ENCODE measurements at regions not wholly inside any gene's neighbourhood (a gene's known extent, or its start where the extent isn't known, plus 50 kb on each side); places are given as distances from the start of the nearest gene placed in this dataset.
A peak's percentile ranks its signal among the peaks of the same experiment; 100 is the strongest.
"Not testable (repeated sequence)": the region's sequence is repeated elsewhere in the genome, so short reads cannot be mapped to it uniquely, and the experiment has no call there.

- Histone ChIP-seq H3K79me2 (replicated peaks; ENCODE audit: insufficient read depth) (no peaks in the 10 kb centered on the region), H3K4me1 (ENCODE audit: insufficient read depth) (peaks cover 11% of the 10 kb centered on the region; the same call in 1 of the 2 replicates), H3K4me3 (no peak overlapping the region), H3K4me2 (no peak overlapping the region), H3K27ac (ENCODE audit: low read depth) (no peak overlapping the region), H3K9me2 (ENCODE audit: insufficient read depth) (peaks cover 5% of the 10 kb centered on the region; the same call in 1 of the 2 replicates), H2AFZ (peak overlapping the region; percentile 57; the same call in 1 of the 2 replicates), H3K36me3 (ENCODE audit: insufficient read depth) (no peaks in the 10 kb centered on the region), H4K20me1 (replicated peaks; ENCODE audit: insufficient read depth) (no peaks in the 10 kb centered on the region), H3F3A (replicated peaks; ENCODE audit: low read depth) (no peaks in the 10 kb centered on the region), H3K27me3 (ENCODE audit: insufficient read depth) (no peaks in the 10 kb centered on the region)
- H3K27me3 Mint-ChIP-seq (ENCODE audit: insufficient read depth, low read depth, poor library complexity): peaks cover 3% of the 10 kb centered on the region
- TF ChIP-seq CTCF (conservative IDR thresholded peaks at IDR 0.05; ENCODE audit: low read depth in 2 of 2) (peak; percentile 69 to 82), ZNF462 (CRISPR knock-in tag; IDR thresholded peaks at IDR 0.05) (no peak)
- peak; percentile 95 for ATAC-seq
- peaks cover 26% of the 10 kb centered on the region for H3K4me1 Mint-ChIP-seq
- no peak overlapping the region for H3K27ac Mint-ChIP-seq
- H3K4me3 Mint-ChIP-seq: no peak overlapping the region
- no peaks in the 10 kb centered on the region for H3K9me3 Mint-ChIP-seq
- DNase-seq (ENCODE audit: low spot score): peak; percentile 77
- H3K36me3 Mint-ChIP-seq (ENCODE audit: low read depth): no peaks in the 10 kb centered on the region
These were observed 789.4 kb upstream of the KIRREL3 start for GRCh38 chr11:127789927-127790326.

- H3K4me1 ChIP-seq (ENCODE audit: insufficient read depth): peaks cover 24% of the 10 kb centered on the region
- H3K9me2 ChIP-seq (ENCODE audit: insufficient read depth); H3K36me3 Mint-ChIP-seq (ENCODE audit: low read depth); H4K20me1 ChIP-seq (replicated peaks; ENCODE audit: insufficient read depth); H3K27ac Mint-ChIP-seq; H3K79me2 ChIP-seq (replicated peaks; ENCODE audit: insufficient read depth); H3K4me3 Mint-ChIP-seq; H3K4me3 ChIP-seq; H3K4me2 ChIP-seq; H2AFZ ChIP-seq; DNase-seq (ENCODE audit: low spot score); H3K27me3 ChIP-seq (ENCODE audit: insufficient read depth); H3K27ac ChIP-seq (ENCODE audit: low read depth); H3K9me3 Mint-ChIP-seq; H3K36me3 ChIP-seq (ENCODE audit: insufficient read depth); H3F3A ChIP-seq (replicated peaks; ENCODE audit: low read depth); ATAC-seq; H3K27me3 Mint-ChIP-seq (ENCODE audit: insufficient read depth, low read depth, poor library complexity): not testable (repeated sequence)
- H3K4me1 Mint-ChIP-seq: peaks cover 12% of the 10 kb centered on the region
These were observed 772.4 kb upstream of the KIRREL3 start for GRCh38 chr11:127772938-127773337.

Data from GM23338 (cell line).